Bronchial epithelial cell (primary cell): ENCODE measurements at regions not wholly inside any gene's neighbourhood (a gene's known extent, or its start where the extent isn't known, plus 50 kb on each side); places are given as distances from the start of the nearest gene placed in this dataset.
A peak's percentile ranks its signal among the peaks of the same experiment; 100 is the strongest.

Experiments
- DNase-seq: peaks from one replicate; pipeline ENCODE4 v3.0.0-alpha.2; 2010; ENCODE audit warnings: low read depth
- FAIRE-seq: peaks from 2 replicates; lab custom pipeline; 2011; peaks lifted over from hg19 to GRCh38; lab: Jason Lieb, UNC
- H3K27me3 ChIP-seq: 2 replicates; pipeline ENCODE4 v1.5.1; 2011; ENCODE audit warnings: low read length; ENCODE audit not compliant: control insufficient read depth, insufficient read depth
- H3K36me3 ChIP-seq: 2 replicates; pipeline ENCODE4 v1.5.1; 2011; ENCODE audit warnings: low read length; ENCODE audit not compliant: control insufficient read depth, insufficient read depth
- H3K4me3 ChIP-seq: 2 replicates; pipeline ENCODE4 v1.5.1; 2011; ENCODE audit warnings: mild to moderate bottlenecking, low read depth, low read length, control low read depth
- CTCF ChIP-seq: IDR thresholded peaks from 2 replicates; pipeline ENCODE4 v1.5.1; 2011; ENCODE audit warnings: mild to moderate bottlenecking, moderate library complexity, low read length, control low read depth, inconsistent platforms; ENCODE audit not compliant: insufficient read depth, severe bottlenecking

- DNase-seq (peak; percentile 14), FAIRE-seq (no peak)
- TF ChIP-seq CTCF = no peak
- Histone ChIP-seq H3K36me3 (no peaks in the 10 kb centered on the region), H3K27me3 (no peaks in the 10 kb centered on the region), H3K4me3 (no peak overlapping the region)
Observed at GRCh38 chr12:47413806-47414205, 292.0 kb downstream of the RPAP3 start.

- no peak overlapping the region for H3K4me3 ChIP-seq
- no peaks in the 10 kb centered on the region for H3K36me3 ChIP-seq
- DNase-seq (no peak), FAIRE-seq (no peak)
- H3K27me3 ChIP-seq = no peaks in the 10 kb centered on the region
- no peak for TF ChIP-seq CTCF
Observed at GRCh38 chr12:47412601-47413236, 293.1 kb downstream of the RPAP3 start.

- TF ChIP-seq CTCF = no peak
- no peak overlapping the region for H3K4me3 ChIP-seq
- DNase-seq (no peak), FAIRE-seq (no peak)
- no peaks in the 10 kb centered on the region for H3K36me3 ChIP-seq
- no peaks in the 10 kb centered on the region for H3K27me3 ChIP-seq
Observed at GRCh38 chr12:47411966-47412365, 293.9 kb downstream of the RPAP3 start.

GRCh38 chr12:47410862-47411261 is 295.0 kb downstream of the RPAP3 start:
- H3K27me3 ChIP-seq = no peaks in the 10 kb centered on the region
- FAIRE-seq = no peak
- H3K4me3 ChIP-seq = no peak overlapping the region
- TF ChIP-seq CTCF = no peak
- no peak for DNase-seq
- no peaks in the 10 kb centered on the region for H3K36me3 ChIP-seq

GRCh38 chr12:47410383-47410782 is 295.4 kb downstream of the RPAP3 start:
- no peak for FAIRE-seq
- TF ChIP-seq CTCF = no peak
- H3K36me3 ChIP-seq = no peaks in the 10 kb centered on the region

More at GRCh38 chr12:47410383-47410782, 295.4 kb downstream of the RPAP3 start:
- no peak for DNase-seq
- no peak overlapping the region for H3K4me3 ChIP-seq
- H3K27me3 ChIP-seq = no peaks in the 10 kb centered on the region
